Lower leg skin (tissue), 4 donors: ENCODE measurements at regions not wholly inside any gene's neighbourhood (a gene's known extent, or its start where the extent isn't known, plus 50 kb on each side); places are given as distances from the start of the nearest gene placed in this dataset.

ENCODE experiments used
- DNase-seq, 2 donors: peaks; one replicate each; pipeline ENCODE4 v3.0.0-alpha.2; 2019; ENCODE audit warnings: low spot score in 2 of 2
- H3K4me3 ChIP-seq: fragments of 200-600 bp; sonication (generic); 2 replicates; pipeline ENCODE4 v1.5.1; 2017; ENCODE audit warnings: mild to moderate bottlenecking, low read depth; ENCODE audit not compliant: poor library complexity, severe bottlenecking
- CTCF ChIP-seq, 3 donors: fragments of 450-650 bp; IDR thresholded peaks; one replicate each; pipeline ENCODE4 v1.5.1; 2016; ENCODE audit warnings: antibody characterized with exemption in 3 of 3, mild to moderate bottlenecking in 3 of 3, moderate library complexity in 2 of 3
- POLR2A ChIP-seq, 2 donors: fragments of 450-650 bp; IDR thresholded peaks; one replicate each; pipeline ENCODE4 v1.6.1; 2016 to 2017; ENCODE audit warnings: antibody characterized with exemption in 2 of 2, mild to moderate bottlenecking in 1 of 2, moderate library complexity in 1 of 2
- WGBS, 2 donors: methylation state at CpG; one replicate each; pipeline ENCODE4 v1.1.5; 2018; 5-methylcytosine and 5-hydroxymethylcytosine counted together
- intact Hi-C: fragments of 100-400 bp; cut with DNase I; formaldehyde crosslinking; loops from one replicate; pipeline ENCODE4 v1.15.0; 2023; ENCODE audit warnings: low total_unique reads

- intact Hi-C loops = no loop called here
- 83 to 88% methylated on average over 5 of the region's 5 CpGs for WGBS, 2 donors
- peak overlapping the region; percentile 5 for H3K4me3 ChIP-seq
- TF ChIP-seq POLR2A (IDR thresholded peaks at IDR 0.05) (no peak), CTCF (IDR thresholded peaks at IDR 0.05) (no peak)
- DNase-seq = peak in 1 of 2 donors; percentile 50
Observed at GRCh38 chr10:78306358-78306757, 272.7 kb downstream of the RPS24 start.

DNA sequence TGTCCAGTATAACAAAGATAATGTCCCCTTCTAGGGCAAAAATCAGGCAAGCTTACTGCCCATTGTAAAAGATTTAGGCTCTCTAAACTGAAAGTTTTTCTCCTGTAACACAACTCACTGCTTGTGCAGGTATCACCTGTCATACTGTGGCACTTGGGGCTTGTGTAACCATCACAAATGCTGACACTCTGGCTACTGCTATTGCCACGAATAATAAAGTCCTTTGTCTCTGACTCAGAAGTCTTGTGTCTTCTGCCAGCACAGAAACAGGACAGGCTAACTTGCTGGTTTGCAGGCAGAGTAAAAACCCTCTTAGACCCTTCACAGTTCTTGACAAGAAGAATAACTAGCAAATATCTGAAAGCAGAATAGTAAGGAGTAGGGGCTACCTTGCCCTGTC is 273.9 kb downstream of the RPS24 start:
- DNase-seq = no peak
- intact Hi-C loops = no loop called here
- WGBS, 2 donors = 38 to 55% methylated on average over 1 of the region's 1 CpG
- TF ChIP-seq CTCF (IDR thresholded peaks at IDR 0.05) = no peak
- no peak for TF ChIP-seq POLR2A (IDR thresholded peaks at IDR 0.05)
- H3K4me3 ChIP-seq = no peak overlapping the region

- WGBS, 2 donors = 90 to 96% methylated on average over 15 of the region's 15 CpGs
Observed at GRCh38 chr10:78309536-78310237, 276.0 kb downstream of the RPS24 start.

GRCh38 chr10:78310481-78311080 is 276.9 kb downstream of the RPS24 start:
- H3K4me3 ChIP-seq = no peak overlapping the region
- DNase-seq = peak in 1 of 2 donors; percentile 74
- WGBS, 2 donors = 94 to 97% methylated on average over 2 of the region's 2 CpGs
- intact Hi-C loops = no loop called here
- TF ChIP-seq CTCF (IDR thresholded peaks at IDR 0.05) = no peak
- no peak for TF ChIP-seq POLR2A (IDR thresholded peaks at IDR 0.05)

More at GRCh38 chr10:78309536-78310237, 276.0 kb downstream of the RPS24 start:
- peak in 1 of 2 donors; percentile 37 for DNase-seq
- no peak overlapping the region for H3K4me3 ChIP-seq
- TF ChIP-seq POLR2A (IDR thresholded peaks at IDR 0.05) (no peak), CTCF (IDR thresholded peaks at IDR 0.05) (no peak)
- intact Hi-C loops = no loop called here

GRCh38 chr10:78312197-78313047 is 278.8 kb downstream of the RPS24 start:
- 89 to 94% methylated on average over 9 of the region's 9 CpGs for WGBS, 2 donors
- TF ChIP-seq CTCF (IDR thresholded peaks at IDR 0.05) = no peak
- TF ChIP-seq POLR2A (IDR thresholded peaks at IDR 0.05) = no peak
- DNase-seq = peak in 1 of 2 donors; percentile 73
- no peak overlapping the region for H3K4me3 ChIP-seq
- intact Hi-C loops = no loop called here
